ENCODE measurements at regions not wholly inside any gene's neighbourhood (a gene's known extent, or its start where the extent isn't known, plus 50 kb on each side); places are given as distances from the start of the nearest gene placed in this dataset.

DNA sequence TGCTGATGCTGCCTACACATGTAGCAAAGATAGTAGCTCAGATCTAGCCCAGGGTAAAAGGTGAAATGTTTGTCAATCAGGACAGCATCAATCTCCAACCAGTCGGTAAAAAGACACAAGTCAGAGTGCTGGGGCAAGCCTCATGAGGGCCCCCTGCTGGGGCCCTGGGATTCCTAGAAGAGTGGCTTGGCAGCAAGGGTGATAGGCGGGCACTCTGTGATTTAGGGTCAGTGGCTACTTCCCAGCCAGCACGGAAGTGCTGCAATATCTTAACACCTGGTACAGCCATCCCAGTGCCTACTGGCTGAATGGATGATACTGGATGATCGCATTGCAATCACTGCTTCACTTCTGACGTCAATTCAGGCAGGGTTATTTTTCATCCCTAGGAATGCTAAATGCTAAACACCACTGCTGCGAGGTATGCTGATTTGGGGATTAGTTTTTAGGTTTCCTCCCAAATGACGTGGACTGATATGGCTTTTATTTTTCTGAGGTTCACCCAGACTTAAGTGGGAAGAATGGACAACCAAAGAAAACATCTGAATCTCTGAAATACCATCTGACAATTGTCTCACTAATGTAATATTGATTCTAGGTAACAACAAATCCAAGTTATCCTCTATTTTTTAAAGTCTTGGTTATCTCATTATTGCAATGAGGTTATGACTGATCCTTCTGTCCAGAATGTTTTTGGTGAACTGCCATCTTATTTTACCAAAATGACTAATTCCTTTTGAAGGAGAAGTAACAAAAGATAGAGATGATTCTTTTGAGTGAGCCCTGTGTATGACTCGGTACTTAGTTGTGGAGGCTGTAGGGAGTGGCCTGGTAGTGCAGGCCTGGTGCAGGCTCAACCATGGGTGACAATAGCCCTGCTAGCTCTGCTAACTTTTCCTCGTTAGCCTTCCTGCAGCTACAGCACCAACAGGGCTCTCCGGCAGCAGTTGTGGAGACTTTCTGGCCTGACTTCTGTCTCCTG is 432.5 kb downstream of the FGF9 start (continued):
- TF ChIP-seq, protein P1, sequence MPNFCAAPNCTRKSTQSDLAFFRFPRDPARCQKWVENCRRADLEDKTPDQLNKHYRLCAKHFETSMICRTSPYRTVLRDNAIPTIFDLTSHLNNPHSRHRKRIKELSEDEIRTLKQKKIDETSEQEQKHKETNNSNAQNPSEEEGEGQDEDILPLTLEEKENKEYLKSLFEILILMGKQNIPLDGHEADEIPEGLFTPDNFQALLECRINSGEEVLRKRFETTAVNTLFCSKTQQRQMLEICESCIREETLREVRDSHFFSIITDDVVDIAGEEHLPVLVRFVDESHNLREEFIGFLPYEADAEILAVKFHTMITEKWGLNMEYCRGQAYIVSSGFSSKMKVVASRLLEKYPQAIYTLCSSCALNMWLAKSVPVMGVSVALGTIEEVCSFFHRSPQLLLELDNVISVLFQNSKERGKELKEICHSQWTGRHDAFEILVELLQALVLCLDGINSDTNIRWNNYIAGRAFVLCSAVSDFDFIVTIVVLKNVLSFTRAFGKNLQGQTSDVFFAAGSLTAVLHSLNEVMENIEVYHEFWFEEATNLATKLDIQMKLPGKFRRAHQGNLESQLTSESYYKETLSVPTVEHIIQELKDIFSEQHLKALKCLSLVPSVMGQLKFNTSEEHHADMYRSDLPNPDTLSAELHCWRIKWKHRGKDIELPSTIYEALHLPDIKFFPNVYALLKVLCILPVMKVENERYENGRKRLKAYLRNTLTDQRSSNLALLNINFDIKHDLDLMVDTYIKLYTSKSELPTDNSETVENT (CRISPR knock-in tag; IDR thresholded peaks at IDR 0.05) = no peak
- TF ChIP-seq ZNF75A (CRISPR knock-in tag; IDR thresholded peaks at IDR 0.05) = no peak
- TF ChIP-seq, protein P2, sequence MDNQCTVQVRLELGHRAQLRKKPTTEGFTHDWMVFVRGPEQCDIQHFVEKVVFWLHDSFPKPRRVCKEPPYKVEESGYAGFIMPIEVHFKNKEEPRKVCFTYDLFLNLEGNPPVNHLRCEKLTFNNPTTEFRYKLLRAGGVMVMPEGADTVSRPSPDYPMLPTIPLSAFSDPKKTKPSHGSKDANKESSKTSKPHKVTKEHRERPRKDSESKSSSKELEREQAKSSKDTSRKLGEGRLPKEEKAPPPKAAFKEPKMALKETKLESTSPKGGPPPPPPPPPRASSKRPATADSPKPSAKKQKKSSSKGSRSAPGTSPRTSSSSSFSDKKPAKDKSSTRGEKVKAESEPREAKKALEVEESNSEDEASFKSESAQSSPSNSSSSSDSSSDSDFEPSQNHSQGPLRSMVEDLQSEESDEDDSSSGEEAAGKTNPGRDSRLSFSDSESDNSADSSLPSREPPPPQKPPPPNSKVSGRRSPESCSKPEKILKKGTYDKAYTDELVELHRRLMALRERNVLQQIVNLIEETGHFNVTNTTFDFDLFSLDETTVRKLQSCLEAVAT (IDR thresholded peaks at IDR 0.05) = no peak
- TF ChIP-seq, protein P3, sequence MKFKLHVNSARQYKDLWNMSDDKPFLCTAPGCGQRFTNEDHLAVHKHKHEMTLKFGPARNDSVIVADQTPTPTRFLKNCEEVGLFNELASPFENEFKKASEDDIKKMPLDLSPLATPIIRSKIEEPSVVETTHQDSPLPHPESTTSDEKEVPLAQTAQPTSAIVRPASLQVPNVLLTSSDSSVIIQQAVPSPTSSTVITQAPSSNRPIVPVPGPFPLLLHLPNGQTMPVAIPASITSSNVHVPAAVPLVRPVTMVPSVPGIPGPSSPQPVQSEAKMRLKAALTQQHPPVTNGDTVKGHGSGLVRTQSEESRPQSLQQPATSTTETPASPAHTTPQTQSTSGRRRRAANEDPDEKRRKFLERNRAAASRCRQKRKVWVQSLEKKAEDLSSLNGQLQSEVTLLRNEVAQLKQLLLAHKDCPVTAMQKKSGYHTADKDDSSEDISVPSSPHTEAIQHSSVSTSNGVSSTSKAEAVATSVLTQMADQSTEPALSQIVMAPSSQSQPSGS (CRISPR knock-in tag; IDR thresholded peaks at IDR 0.05) = no peak
- TF ChIP-seq NEUROD1 (IDR thresholded peaks at IDR 0.05; ENCODE audit: borderline replicate concordance, low read depth, low read length, partially characterized antibody) = no peak
- TF ChIP-seq STAT5A (IDR thresholded peaks at IDR 0.05; ENCODE audit: borderline replicate concordance, low read length) = no peak
- no peak for TF ChIP-seq ETV6 (IDR thresholded peaks at IDR 0.05; ENCODE audit: borderline replicate concordance in 1 of 2, low read depth in 2 of 2, low read length in 1 of 2)
- TF ChIP-seq ETV6 (CRISPR knock-in tag; IDR thresholded peaks at IDR 0.05; ENCODE audit: borderline replicate concordance) = no peak
- TF ChIP-seq, protein P4, sequence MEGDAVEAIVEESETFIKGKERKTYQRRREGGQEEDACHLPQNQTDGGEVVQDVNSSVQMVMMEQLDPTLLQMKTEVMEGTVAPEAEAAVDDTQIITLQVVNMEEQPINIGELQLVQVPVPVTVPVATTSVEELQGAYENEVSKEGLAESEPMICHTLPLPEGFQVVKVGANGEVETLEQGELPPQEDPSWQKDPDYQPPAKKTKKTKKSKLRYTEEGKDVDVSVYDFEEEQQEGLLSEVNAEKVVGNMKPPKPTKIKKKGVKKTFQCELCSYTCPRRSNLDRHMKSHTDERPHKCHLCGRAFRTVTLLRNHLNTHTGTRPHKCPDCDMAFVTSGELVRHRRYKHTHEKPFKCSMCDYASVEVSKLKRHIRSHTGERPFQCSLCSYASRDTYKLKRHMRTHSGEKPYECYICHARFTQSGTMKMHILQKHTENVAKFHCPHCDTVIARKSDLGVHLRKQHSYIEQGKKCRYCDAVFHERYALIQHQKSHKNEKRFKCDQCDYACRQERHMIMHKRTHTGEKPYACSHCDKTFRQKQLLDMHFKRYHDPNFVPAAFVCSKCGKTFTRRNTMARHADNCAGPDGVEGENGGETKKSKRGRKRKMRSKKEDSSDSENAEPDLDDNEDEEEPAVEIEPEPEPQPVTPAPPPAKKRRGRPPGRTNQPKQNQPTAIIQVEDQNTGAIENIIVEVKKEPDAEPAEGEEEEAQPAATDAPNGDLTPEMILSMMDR (IDR thresholded peaks at IDR 0.05 in 2 of 3, conservative IDR thresholded peaks at IDR 0.05 in 1 of 3; ENCODE audit: insufficient read depth in 2 of 3, low read depth in 1 of 3, low read length in 3 of 3) = peak; percentile 23 to 52 (median 24); a peak in 2 of 6 replicates
- TF ChIP-seq ELF4 (CRISPR knock-in tag; IDR thresholded peaks at IDR 0.05) = no peak
- TF ChIP-seq ZNF79 (CRISPR knock-in tag; IDR thresholded peaks at IDR 0.05; ENCODE audit: low read depth) = no peak
